ENCODE measurements at regions not wholly inside any gene's neighbourhood (a gene's known extent, or its start where the extent isn't known, plus 50 kb on each side); places are given as distances from the start of the nearest gene placed in this dataset.

DNA sequence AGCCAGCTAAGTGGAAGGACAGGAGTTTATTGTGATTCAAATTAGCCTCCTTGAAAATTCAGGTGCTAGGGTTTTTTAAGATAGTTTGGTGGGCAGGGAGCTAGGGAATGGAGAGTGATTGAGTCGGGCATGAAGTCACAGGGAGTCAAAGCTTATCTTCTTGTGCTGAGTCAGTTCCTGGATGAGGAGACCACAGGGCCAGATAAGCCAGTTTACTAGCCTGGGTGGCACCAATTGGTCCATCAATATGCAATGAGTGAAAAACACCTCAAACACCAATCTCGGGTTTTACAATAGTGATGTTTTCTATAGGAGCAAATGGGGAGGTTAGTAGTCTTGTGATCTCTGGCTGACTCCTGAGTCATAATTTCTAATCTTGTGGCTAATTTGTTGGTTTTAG is 165.1 kb downstream of the ABCC12 start:
- TF ChIP-seq, protein P1, sequence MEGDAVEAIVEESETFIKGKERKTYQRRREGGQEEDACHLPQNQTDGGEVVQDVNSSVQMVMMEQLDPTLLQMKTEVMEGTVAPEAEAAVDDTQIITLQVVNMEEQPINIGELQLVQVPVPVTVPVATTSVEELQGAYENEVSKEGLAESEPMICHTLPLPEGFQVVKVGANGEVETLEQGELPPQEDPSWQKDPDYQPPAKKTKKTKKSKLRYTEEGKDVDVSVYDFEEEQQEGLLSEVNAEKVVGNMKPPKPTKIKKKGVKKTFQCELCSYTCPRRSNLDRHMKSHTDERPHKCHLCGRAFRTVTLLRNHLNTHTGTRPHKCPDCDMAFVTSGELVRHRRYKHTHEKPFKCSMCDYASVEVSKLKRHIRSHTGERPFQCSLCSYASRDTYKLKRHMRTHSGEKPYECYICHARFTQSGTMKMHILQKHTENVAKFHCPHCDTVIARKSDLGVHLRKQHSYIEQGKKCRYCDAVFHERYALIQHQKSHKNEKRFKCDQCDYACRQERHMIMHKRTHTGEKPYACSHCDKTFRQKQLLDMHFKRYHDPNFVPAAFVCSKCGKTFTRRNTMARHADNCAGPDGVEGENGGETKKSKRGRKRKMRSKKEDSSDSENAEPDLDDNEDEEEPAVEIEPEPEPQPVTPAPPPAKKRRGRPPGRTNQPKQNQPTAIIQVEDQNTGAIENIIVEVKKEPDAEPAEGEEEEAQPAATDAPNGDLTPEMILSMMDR (CRISPR knock-in tag; IDR thresholded peaks at IDR 0.05) = no peak
- no peak for TF ChIP-seq ZNF570 (CRISPR knock-in tag; IDR thresholded peaks at IDR 0.05; ENCODE audit: borderline replicate concordance)
- TF ChIP-seq FOXJ3 (CRISPR knock-in tag; IDR thresholded peaks at IDR 0.05; ENCODE audit: borderline replicate concordance) = no peak
- TF ChIP-seq ZFP36 (IDR thresholded peaks at IDR 0.05; ENCODE audit: borderline replicate concordance, low read depth, low read length, partially characterized antibody) = no peak
- TF ChIP-seq ZSCAN29 (CRISPR knock-in tag; conservative IDR thresholded peaks at IDR 0.05) = no peak
- TF ChIP-seq NFE2L1 (CRISPR knock-in tag; IDR thresholded peaks at IDR 0.05; ENCODE audit: borderline replicate concordance) = no peak
- no peak for TF ChIP-seq ZMYM4 (CRISPR knock-in tag; IDR thresholded peaks at IDR 0.05)
- TF ChIP-seq ZNF274 (CRISPR knock-in tag; IDR thresholded peaks at IDR 0.05) = no peak
- no peak for TF ChIP-seq ZKSCAN1 (IDR thresholded peaks at IDR 0.05; ENCODE audit: low read length)
- no peak for TF ChIP-seq EZH2 (conservative IDR thresholded peaks at IDR 0.05; ENCODE audit: low read depth, low read length)
